RWPE2 (cell line): ENCODE measurements at regions not wholly inside any gene's neighbourhood (a gene's known extent, or its start where the extent isn't known, plus 50 kb on each side); places are given as distances from the start of the nearest gene placed in this dataset.

Experiments used
- ATAC-seq: fragments of 200-7000 bp; cut with Tn5 transposase; 3 replicates; pipeline ENCODE4 v1.9.1; 2021; ENCODE audit warnings: low read depth
- DNase-seq: peaks from one replicate; pipeline ENCODE4 v3.0.0-alpha.2; 2020; ENCODE audit warnings: low spot score
- H3K27ac ChIP-seq: fragments of 450-650 bp; 2 replicates; pipeline ENCODE4 v1.5.1; 2017; ENCODE audit warnings: mild to moderate bottlenecking; ENCODE audit not compliant: poor library complexity, severe bottlenecking
- H3K27me3 ChIP-seq: fragments of 250-450 bp; sonication (Bioruptor Pico); 2 replicates; pipeline ENCODE4 v1.5.1; 2021; ENCODE audit warnings: mild to moderate bottlenecking, moderate library complexity; ENCODE audit not compliant: insufficient read depth, poor library complexity, severe bottlenecking
- H3K36me3 ChIP-seq: fragments of 250-450 bp; sonication (Bioruptor Pico); 2 replicates; pipeline ENCODE4 v1.5.1; 2020; ENCODE audit warnings: low read depth, mild to moderate bottlenecking, moderate library complexity
- H3K4me1 ChIP-seq: fragments of 250-450 bp; sonication (Bioruptor Pico); 2 replicates; pipeline ENCODE4 v1.5.1; 2021; ENCODE audit warnings: mild to moderate bottlenecking, moderate library complexity; ENCODE audit not compliant: insufficient read depth, poor library complexity, severe bottlenecking
- H3K4me3 ChIP-seq: fragments of 250-450 bp; sonication (Bioruptor Pico); 2 replicates; pipeline ENCODE4 v1.5.1; 2021; ENCODE audit warnings: mild to moderate bottlenecking, moderate library complexity; ENCODE audit not compliant: severe bottlenecking
- H3K9me3 ChIP-seq: fragments of 250-450 bp; sonication (Bioruptor Pico); 2 replicates; pipeline ENCODE4 v1.5.1; 2021; ENCODE audit warnings: mild to moderate bottlenecking, moderate library complexity; ENCODE audit not compliant: severe bottlenecking
- TF ChIP-seq, protein P1 (sequence below): fragments of 450-650 bp; IDR thresholded peaks from one replicate; pipeline ENCODE4 v1.5.1; 2017; ENCODE audit warnings: mild to moderate bottlenecking, moderate library complexity; ENCODE audit not compliant: poor library complexity, severe bottlenecking

DNA sequence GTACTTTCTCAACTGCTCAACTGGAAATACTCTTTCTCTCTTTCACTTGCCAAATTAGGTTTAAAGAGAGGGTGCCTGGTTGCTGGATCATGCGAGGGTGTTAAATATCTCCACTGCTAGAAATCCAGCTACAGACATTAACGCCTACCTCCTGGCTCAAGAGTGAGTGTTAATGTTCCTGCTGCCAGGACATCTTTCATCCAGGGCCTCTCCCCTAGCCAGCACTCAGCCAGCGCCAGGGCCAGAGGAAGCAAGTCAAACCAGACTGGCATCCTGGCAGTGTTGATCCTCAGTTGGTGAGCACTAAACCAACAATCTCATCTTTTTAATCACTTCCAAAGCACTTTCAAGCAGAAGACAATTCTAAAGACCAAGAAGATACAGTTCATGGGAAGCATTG is 92.9 kb upstream of the BARHL2 start:
- no peak for DNase-seq
- peaks cover 8% of the 10 kb centered on the region for H3K27me3 ChIP-seq
- TF ChIP-seq, protein P1, sequence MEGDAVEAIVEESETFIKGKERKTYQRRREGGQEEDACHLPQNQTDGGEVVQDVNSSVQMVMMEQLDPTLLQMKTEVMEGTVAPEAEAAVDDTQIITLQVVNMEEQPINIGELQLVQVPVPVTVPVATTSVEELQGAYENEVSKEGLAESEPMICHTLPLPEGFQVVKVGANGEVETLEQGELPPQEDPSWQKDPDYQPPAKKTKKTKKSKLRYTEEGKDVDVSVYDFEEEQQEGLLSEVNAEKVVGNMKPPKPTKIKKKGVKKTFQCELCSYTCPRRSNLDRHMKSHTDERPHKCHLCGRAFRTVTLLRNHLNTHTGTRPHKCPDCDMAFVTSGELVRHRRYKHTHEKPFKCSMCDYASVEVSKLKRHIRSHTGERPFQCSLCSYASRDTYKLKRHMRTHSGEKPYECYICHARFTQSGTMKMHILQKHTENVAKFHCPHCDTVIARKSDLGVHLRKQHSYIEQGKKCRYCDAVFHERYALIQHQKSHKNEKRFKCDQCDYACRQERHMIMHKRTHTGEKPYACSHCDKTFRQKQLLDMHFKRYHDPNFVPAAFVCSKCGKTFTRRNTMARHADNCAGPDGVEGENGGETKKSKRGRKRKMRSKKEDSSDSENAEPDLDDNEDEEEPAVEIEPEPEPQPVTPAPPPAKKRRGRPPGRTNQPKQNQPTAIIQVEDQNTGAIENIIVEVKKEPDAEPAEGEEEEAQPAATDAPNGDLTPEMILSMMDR: no peak

GRCh38 chr1:90809093-90809492 is 92.0 kb upstream of the BARHL2 start:
- H3K27me3 ChIP-seq: peaks cover 8% of the 10 kb centered on the region
- H3K27ac ChIP-seq: no peak overlapping the region
- no peak overlapping the region for H3K4me3 ChIP-seq
- DNase-seq (no peak), ATAC-seq (no peak)
- no peaks in the 10 kb centered on the region for H3K9me3 ChIP-seq
- TF ChIP-seq, protein P1: no peak
- H3K4me1 ChIP-seq: no peaks in the 10 kb centered on the region
- H3K36me3 ChIP-seq: no peaks in the 10 kb centered on the region

More for the DNA sequence above, 92.9 kb upstream of the BARHL2 start:
- Histone ChIP-seq H3K27ac (no peak overlapping the region), H3K4me3 (no peak overlapping the region), H3K4me1 (no peaks in the 10 kb centered on the region), H3K9me3 (no peaks in the 10 kb centered on the region), H3K36me3 (no peaks in the 10 kb centered on the region)
- no peak for ATAC-seq

DNA sequence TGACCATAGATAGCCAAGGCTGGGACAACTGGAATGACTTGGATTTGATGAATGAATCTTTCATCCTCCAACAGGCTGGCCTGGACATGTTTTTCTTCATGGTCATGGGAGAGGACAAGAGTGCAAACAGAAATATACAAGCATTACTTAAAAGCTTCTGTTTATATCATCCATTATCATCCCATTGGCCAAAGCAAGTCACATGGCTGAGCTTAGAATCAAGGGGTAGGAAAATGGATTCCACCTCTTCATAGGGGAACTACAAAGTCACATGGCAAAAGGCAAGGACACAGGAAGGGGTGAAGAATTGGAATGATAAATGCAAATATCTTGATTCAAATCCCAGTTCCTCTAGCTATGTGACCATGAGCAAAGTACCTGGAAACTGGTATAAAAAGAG is 90.2 kb upstream of the BARHL2 start:
- DNase-seq (no peak), ATAC-seq (no peak)
- H3K9me3 ChIP-seq: no peaks in the 10 kb centered on the region
- no peak overlapping the region for H3K4me3 ChIP-seq
- no peaks in the 10 kb centered on the region for H3K4me1 ChIP-seq
- H3K27me3 ChIP-seq: peaks cover 8% of the 10 kb centered on the region
- no peaks in the 10 kb centered on the region for H3K36me3 ChIP-seq
- H3K27ac ChIP-seq: no peak overlapping the region
- TF ChIP-seq, protein P1: no peak

- ATAC-seq (no peak), DNase-seq (no peak)
- Histone ChIP-seq H3K27me3 (peaks cover 8% of the 10 kb centered on the region), H3K27ac (no peak overlapping the region), H3K4me1 (no peaks in the 10 kb centered on the region), H3K36me3 (no peaks in the 10 kb centered on the region), H3K9me3 (no peaks in the 10 kb centered on the region), H3K4me3 (no peak overlapping the region)
- TF ChIP-seq, protein P1: no peak
Measured at GRCh38 chr1:90802622-90803021, 85.5 kb upstream of the BARHL2 start.

- no peaks in the 10 kb centered on the region for H3K9me3 ChIP-seq
- H3K4me3 ChIP-seq: no peak overlapping the region
- peaks cover 10% of the 10 kb centered on the region for H3K27me3 ChIP-seq
- ATAC-seq (no peak), DNase-seq (no peak)
- H3K4me1 ChIP-seq: no peaks in the 10 kb centered on the region
- H3K27ac ChIP-seq: no peak overlapping the region
- TF ChIP-seq, protein P1: peak; percentile 10
- no peaks in the 10 kb centered on the region for H3K36me3 ChIP-seq
Measured at GRCh38 chr1:90800012-90800717, 83.1 kb upstream of the BARHL2 start.
